Fibroblast of skin of right quadriceps (primary cell): ENCODE measurements at regions not wholly inside any gene's neighbourhood (a gene's known extent, or its start where the extent isn't known, plus 50 kb on each side); places are given as distances from the start of the nearest gene placed in this dataset.

ENCODE experiments used
- DNase-seq: peaks from one replicate; pipeline ENCODE4 v3.0.0-alpha.2; 2013

- no peak for DNase-seq
Measured at GRCh38 chr5:67308988-67309688, 112.5 kb upstream of the CD180 start.

- peak; percentile 67 for DNase-seq
Measured at GRCh38 chr5:67306965-67307607, 110.5 kb upstream of the CD180 start.

GRCh38 chr5:67305913-67306710 is 109.5 kb upstream of the CD180 start:
- DNase-seq = peak; percentile 43

- DNase-seq = no peak
Measured at GRCh38 chr5:67305401-67305800, 108.8 kb upstream of the CD180 start.

- DNase-seq = peak; percentile 57
Measured at GRCh38 chr5:67303356-67303755, 106.8 kb upstream of the CD180 start.

- peak; percentile 96 for DNase-seq
Measured at GRCh38 chr5:67301285-67301903, 104.8 kb upstream of the CD180 start.

GRCh38 chr5:67300326-67300725 is 103.7 kb upstream of the CD180 start:
- no peak for DNase-seq

- peak; percentile 91 for DNase-seq
Measured at GRCh38 chr5:67299231-67299735, 102.7 kb upstream of the CD180 start.

- no peak for DNase-seq
Measured at GRCh38 chr5:67297802-67298532, 101.4 kb upstream of the CD180 start.

GRCh38 chr5:67297376-67297775 is 100.8 kb upstream of the CD180 start:
- no peak for DNase-seq

- no peak for DNase-seq
Measured at GRCh38 chr5:67294266-67294938, 97.8 kb upstream of the CD180 start.

- DNase-seq = no peak
Measured at GRCh38 chr5:67293226-67293625, 96.6 kb upstream of the CD180 start.

- DNase-seq = no peak
Measured at GRCh38 chr5:67292201-67292940, 95.8 kb upstream of the CD180 start.

- DNase-seq = no peak
Measured at GRCh38 chr5:67291671-67292070, 95.1 kb upstream of the CD180 start.

- no peak for DNase-seq
Measured at GRCh38 chr5:67291066-67291465, 94.5 kb upstream of the CD180 start.

GRCh38 chr5:67290655-67291054 is 94.1 kb upstream of the CD180 start:
- DNase-seq = no peak

- DNase-seq = peak; percentile 31
Measured at GRCh38 chr5:67289763-67290521, 93.3 kb upstream of the CD180 start.

GRCh38 chr5:67287510-67288268 is 91.1 kb upstream of the CD180 start:
- DNase-seq = peak; percentile 84

- no peak for DNase-seq
Measured at GRCh38 chr5:67286006-67286405, 89.4 kb upstream of the CD180 start.
